Esophagus muscularis mucosa (tissue), 4 donors: ENCODE measurements at regions not wholly inside any gene's neighbourhood (a gene's known extent, or its start where the extent isn't known, plus 50 kb on each side); places are given as distances from the start of the nearest gene placed in this dataset.

Source experiments
- DNase-seq: peaks from one replicate; pipeline ENCODE4 v3.0.0-alpha.2; 2017; ENCODE audit errors: extremely low spot score
- H3K27ac ChIP-seq, 4 donors: fragments of 200-600 bp; sonication (generic); replicated peaks in 1 of 4; 1 replicate in 3 of 4; 2 replicates in 1 of 4; pipeline ENCODE4 v1.5.1; 2016 to 2019; ENCODE audit warnings: mild to moderate bottlenecking in 1 of 4
- H3K27me3 ChIP-seq, 4 donors: fragments of 200-600 bp; sonication (generic); one replicate each; pipeline versions ENCODE4 v1.5.1 to v1.6.0; 2016 to 2019
- H3K36me3 ChIP-seq, 4 donors: fragments of 200-600 bp; sonication (generic); one replicate each; pipeline ENCODE4 v1.5.1; 2016 to 2019
- H3K4me1 ChIP-seq, 4 donors: fragments of 200-600 bp; sonication (generic); one replicate each; pipeline ENCODE4 v1.5.1; 2016 to 2019
- H3K4me3 ChIP-seq, 4 donors: fragments of 200-600 bp; sonication (generic); 1 replicate in 2 of 4; 2 replicates in 2 of 4; pipeline ENCODE4 v1.5.1; 2016 to 2019; ENCODE audit warnings: mild to moderate bottlenecking in 4 of 4, moderate library complexity in 1 of 4
- H3K9me3 ChIP-seq, 4 donors: fragments of 200-600 bp; sonication (generic); 1 replicate in 3 of 4; 2 replicates in 1 of 4; pipeline ENCODE4 v1.5.1; 2016 to 2019
- EP300 ChIP-seq: sonication (generic); formaldehyde crosslinking; IDR thresholded peaks from one replicate; pipeline ENCODE4 v1.6.1; 2017; ENCODE audit warnings: antibody characterized with exemption
- POLR2A ChIP-seq: fragments of 450-650 bp; IDR thresholded peaks from one replicate; pipeline ENCODE4 v1.6.1; 2017; ENCODE audit warnings: antibody characterized with exemption, moderate library complexity, mild to moderate bottlenecking, low read depth
- POLR2AphosphoS5 ChIP-seq, 2 donors: sonication (generic); formaldehyde crosslinking; IDR thresholded peaks; one replicate each; pipeline ENCODE4 v1.6.1; 2017; ENCODE audit warnings: antibody characterized with exemption in 2 of 2
- WGBS: methylation state at CpG from one replicate; pipeline ENCODE4 v1.1.5; 2018; 5-methylcytosine and 5-hydroxymethylcytosine counted together
- intact Hi-C: fragments of 100-400 bp; cut with DNase I; formaldehyde crosslinking; loops from one replicate; pipeline ENCODE4 v1.15.1; 2023
- TF ChIP-seq, protein P1 (sequence below), 3 experiments: fragments of 200-600 bp in 2 of 3; fragments of 450-650 bp in 1 of 3; sonication (generic) in 2 of 3; IDR thresholded peaks; one replicate each; pipeline ENCODE4 v1.5.1; 2017 to 2019; ENCODE audit warnings: antibody characterized with exemption in 3 of 3, mild to moderate bottlenecking in 2 of 3, moderate library complexity in 1 of 3

DNA sequence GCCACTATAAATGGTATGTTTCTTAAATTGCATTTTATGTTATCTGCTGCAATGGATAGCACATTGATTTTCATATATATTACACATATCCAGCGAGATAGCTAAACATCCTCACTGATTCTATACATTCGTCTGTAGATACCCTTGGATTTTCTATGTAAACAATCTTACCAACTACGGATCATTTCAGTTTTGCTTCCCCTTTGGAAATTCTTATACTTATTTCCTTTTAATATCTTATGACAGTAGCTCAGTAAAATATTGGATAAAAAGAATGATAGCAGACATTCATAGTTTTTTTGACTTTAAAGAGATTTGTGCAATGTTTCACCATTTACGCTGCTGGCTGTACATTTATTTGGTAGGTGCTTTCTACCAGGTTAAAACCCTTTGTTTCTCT, 254.9 kb downstream of the SYK start:
- H3K4me1 ChIP-seq: peaks cover 0 to 18% (median 10%) of the 10 kb centered on the region in 4 donors
- H3K9me3 ChIP-seq: no peaks in the 10 kb centered on the region
- no peaks in the 10 kb centered on the region for H3K36me3 ChIP-seq
- H3K27ac ChIP-seq: no peak overlapping the region
- H3K27me3 ChIP-seq: no peaks in the 10 kb centered on the region
- DNase-seq: no peak
- TF ChIP-seq, protein P1, sequence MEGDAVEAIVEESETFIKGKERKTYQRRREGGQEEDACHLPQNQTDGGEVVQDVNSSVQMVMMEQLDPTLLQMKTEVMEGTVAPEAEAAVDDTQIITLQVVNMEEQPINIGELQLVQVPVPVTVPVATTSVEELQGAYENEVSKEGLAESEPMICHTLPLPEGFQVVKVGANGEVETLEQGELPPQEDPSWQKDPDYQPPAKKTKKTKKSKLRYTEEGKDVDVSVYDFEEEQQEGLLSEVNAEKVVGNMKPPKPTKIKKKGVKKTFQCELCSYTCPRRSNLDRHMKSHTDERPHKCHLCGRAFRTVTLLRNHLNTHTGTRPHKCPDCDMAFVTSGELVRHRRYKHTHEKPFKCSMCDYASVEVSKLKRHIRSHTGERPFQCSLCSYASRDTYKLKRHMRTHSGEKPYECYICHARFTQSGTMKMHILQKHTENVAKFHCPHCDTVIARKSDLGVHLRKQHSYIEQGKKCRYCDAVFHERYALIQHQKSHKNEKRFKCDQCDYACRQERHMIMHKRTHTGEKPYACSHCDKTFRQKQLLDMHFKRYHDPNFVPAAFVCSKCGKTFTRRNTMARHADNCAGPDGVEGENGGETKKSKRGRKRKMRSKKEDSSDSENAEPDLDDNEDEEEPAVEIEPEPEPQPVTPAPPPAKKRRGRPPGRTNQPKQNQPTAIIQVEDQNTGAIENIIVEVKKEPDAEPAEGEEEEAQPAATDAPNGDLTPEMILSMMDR (IDR thresholded peaks at IDR 0.05): no peak
- TF ChIP-seq EP300: no peak
- TF ChIP-seq POLR2AphosphoS5 (IDR thresholded peaks at IDR 0.05): no peak
- WGBS: 81% methylated on average over 4 of the region's 4 CpGs
- no peak overlapping the region for H3K4me3 ChIP-seq
- intact Hi-C loops: no loop called here

GRCh38 chr9:91056917-91057316, 255.3 kb downstream of the SYK start:
- H3K36me3 ChIP-seq: no peaks in the 10 kb centered on the region
- H3K9me3 ChIP-seq: no peaks in the 10 kb centered on the region
- no peak overlapping the region for H3K4me3 ChIP-seq
- H3K27ac ChIP-seq: no peak overlapping the region
- no peak for DNase-seq
- no peaks in the 10 kb centered on the region for H3K27me3 ChIP-seq
- intact Hi-C loops: no loop called here
- peaks cover 0 to 21% (median 10%) of the 10 kb centered on the region in 4 donors for H3K4me1 ChIP-seq
- no peak for TF ChIP-seq POLR2A
- no peak for TF ChIP-seq EP300

GRCh38 chr9:91059713-91060112, 258.1 kb downstream of the SYK start:
- peak overlapping the region in 2 of 4 donors; percentile 22 to 66 for H3K27ac ChIP-seq
- DNase-seq: no peak
- H3K4me1 ChIP-seq: peaks cover 0 to 21% (median 10%) of the 10 kb centered on the region in 4 donors
- TF ChIP-seq EP300 (no peak), POLR2AphosphoS5 (IDR thresholded peaks at IDR 0.05) (no peak), POLR2A (no peak)
- TF ChIP-seq, protein P1 (IDR thresholded peaks at IDR 0.05): no peak
- no peak overlapping the region for H3K4me3 ChIP-seq
- no peaks in the 10 kb centered on the region for H3K27me3 ChIP-seq
- H3K36me3 ChIP-seq: no peaks in the 10 kb centered on the region
- H3K9me3 ChIP-seq: no peaks in the 10 kb centered on the region
- intact Hi-C loops: no loop called here
- WGBS: 65% methylated on average over 2 of the region's 2 CpGs

DNA sequence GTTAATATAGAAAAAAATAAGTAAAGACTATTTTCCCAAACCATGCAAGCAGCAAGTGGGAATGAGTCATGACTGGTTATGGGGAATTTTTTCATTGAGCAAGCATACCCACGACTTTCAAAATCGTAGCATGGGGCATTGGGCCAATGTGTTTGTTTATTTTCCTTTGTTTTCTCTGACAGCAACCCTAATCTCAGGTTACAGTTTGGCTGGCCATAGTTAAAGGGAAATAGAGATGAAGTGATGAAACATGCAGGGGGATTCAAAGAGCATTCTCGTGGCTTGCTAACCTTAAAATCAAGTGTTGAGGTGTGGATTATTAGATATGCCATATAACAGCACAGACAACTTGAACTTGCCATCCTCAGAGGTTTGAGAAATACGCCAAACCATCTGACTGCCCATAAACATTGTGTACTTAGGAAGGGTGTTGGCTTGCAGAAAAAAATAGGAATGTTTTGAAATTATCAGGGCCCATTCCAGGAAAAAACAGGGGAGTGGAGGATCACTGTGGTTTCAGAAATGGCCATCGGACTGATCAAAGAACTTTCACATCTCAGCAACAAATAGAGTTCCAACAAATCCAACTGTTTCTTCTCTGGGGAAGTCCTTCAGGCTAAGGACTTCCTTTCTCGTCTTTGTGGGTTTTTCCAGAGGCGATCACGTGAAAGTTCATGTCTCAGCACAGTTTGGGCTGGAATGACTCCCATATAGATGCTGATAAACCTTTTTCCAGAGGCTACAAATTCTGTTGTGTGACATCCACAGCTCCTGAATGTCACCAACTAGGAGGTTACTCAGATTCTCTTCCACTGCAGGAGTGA, 259.1 kb downstream of the SYK start:
- peaks cover 0 to 21% (median 10%) of the 10 kb centered on the region in 4 donors for H3K4me1 ChIP-seq
- 45% methylated on average over 8 of the region's 8 CpGs for WGBS
- TF ChIP-seq, protein P1 (IDR thresholded peaks at IDR 0.05): no peak
- TF ChIP-seq POLR2AphosphoS5 (IDR thresholded peaks at IDR 0.05) (peak in 1 of 2 donors; percentile 49), POLR2A (no peak), EP300 (no peak)
- H3K36me3 ChIP-seq: no peaks in the 10 kb centered on the region
- peak overlapping the region; percentile 16 to 66 (median 38) for H3K27ac ChIP-seq
- H3K9me3 ChIP-seq: no peaks in the 10 kb centered on the region
- H3K27me3 ChIP-seq: no peaks in the 10 kb centered on the region
- DNase-seq: peak; percentile 92
- intact Hi-C loops: no loop called here
- H3K4me3 ChIP-seq: no peak overlapping the region

GRCh38 chr9:91061506-91061905, 259.9 kb downstream of the SYK start:
- peak overlapping the region in 3 of 4 donors; percentile 16 to 66 (median 39) for H3K27ac ChIP-seq
- 93% methylated on average over 2 of the region's 2 CpGs for whole genome bisulfite sequencing

More at GRCh38 chr9:91061506-91061905, 259.9 kb downstream of the SYK start:
- Histone ChIP-seq H3K36me3 (no peaks in the 10 kb centered on the region), H3K27me3 (no peaks in the 10 kb centered on the region), H3K4me1 (peaks cover 0 to 21% (median 10%) of the 10 kb centered on the region in 4 donors), H3K4me3 (no peak overlapping the region), H3K9me3 (no peaks in the 10 kb centered on the region)
- DNase-seq: no peak
- no peak for TF ChIP-seq POLR2AphosphoS5 (IDR thresholded peaks at IDR 0.05)
- no peak for TF ChIP-seq EP300
- no peak for TF ChIP-seq POLR2A
- TF ChIP-seq, protein P1 (IDR thresholded peaks at IDR 0.05): no peak
- intact Hi-C loops: no loop called here
